ENCODE measurements at regions not wholly inside any gene's neighbourhood (a gene's known extent, or its start where the extent isn't known, plus 50 kb on each side); places are given as distances from the start of the nearest gene placed in this dataset.

GRCh38 chr2:109726379-109727270 is 67.5 kb upstream of the RGPD5 start:
- TF ChIP-seq, protein P1, sequence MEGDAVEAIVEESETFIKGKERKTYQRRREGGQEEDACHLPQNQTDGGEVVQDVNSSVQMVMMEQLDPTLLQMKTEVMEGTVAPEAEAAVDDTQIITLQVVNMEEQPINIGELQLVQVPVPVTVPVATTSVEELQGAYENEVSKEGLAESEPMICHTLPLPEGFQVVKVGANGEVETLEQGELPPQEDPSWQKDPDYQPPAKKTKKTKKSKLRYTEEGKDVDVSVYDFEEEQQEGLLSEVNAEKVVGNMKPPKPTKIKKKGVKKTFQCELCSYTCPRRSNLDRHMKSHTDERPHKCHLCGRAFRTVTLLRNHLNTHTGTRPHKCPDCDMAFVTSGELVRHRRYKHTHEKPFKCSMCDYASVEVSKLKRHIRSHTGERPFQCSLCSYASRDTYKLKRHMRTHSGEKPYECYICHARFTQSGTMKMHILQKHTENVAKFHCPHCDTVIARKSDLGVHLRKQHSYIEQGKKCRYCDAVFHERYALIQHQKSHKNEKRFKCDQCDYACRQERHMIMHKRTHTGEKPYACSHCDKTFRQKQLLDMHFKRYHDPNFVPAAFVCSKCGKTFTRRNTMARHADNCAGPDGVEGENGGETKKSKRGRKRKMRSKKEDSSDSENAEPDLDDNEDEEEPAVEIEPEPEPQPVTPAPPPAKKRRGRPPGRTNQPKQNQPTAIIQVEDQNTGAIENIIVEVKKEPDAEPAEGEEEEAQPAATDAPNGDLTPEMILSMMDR (IDR thresholded peaks at IDR 0.05; ENCODE audit: low read depth, low read length), result no peak
- no peak for TF ChIP-seq EZH2phosphoT487 (IDR thresholded peaks at IDR 0.05; ENCODE audit: low read depth)

Data from OCI-LY3 (cell line).